NCI-H524 (cell line): ENCODE measurements at regions not wholly inside any gene's neighbourhood (a gene's known extent, or its start where the extent isn't known, plus 50 kb on each side); places are given as distances from the start of the nearest gene placed in this dataset.
A peak's percentile ranks its signal among the peaks of the same experiment; 100 is the strongest.
"Not testable (repeated sequence)": the region's sequence is repeated elsewhere in the genome, so short reads cannot be mapped to it uniquely, and the experiment has no call there.

Experiments used
- DNase-seq, 2 experiments: peaks; one replicate each; lab custom pipeline; 2025; lab: John Stamatoyannopoulos, UW

GRCh38 chr6:4459032-4459431 lies 317.2 kb upstream of the CDYL start:
- peak in 1 of 2 experiments; percentile 23 for DNase-seq

- DNase-seq, result no peak
Observed at GRCh38 chr6:4451718-4452117, 316.3 kb upstream of the ECI2 start.

GRCh38 chr6:4451081-4451480 lies 315.7 kb upstream of the ECI2 start:
- DNase-seq, result no peak

- DNase-seq, result no peak
Observed at GRCh38 chr6:4450237-4450636, 314.9 kb upstream of the ECI2 start.

- no peak for DNase-seq
Observed at GRCh38 chr6:4449409-4449808, 314.0 kb upstream of the ECI2 start.

- DNase-seq, result no peak
Observed at GRCh38 chr6:4448841-4449240, 313.5 kb upstream of the ECI2 start.

- DNase-seq, result peak in 1 of 2 experiments; percentile 31
Observed at GRCh38 chr6:4447639-4448330, 312.4 kb upstream of the ECI2 start.

GRCh38 chr6:4446982-4447381 lies 311.6 kb upstream of the ECI2 start:
- DNase-seq, result no peak

GRCh38 chr6:4441981-4442434 lies 306.6 kb upstream of the ECI2 start:
- DNase-seq, result no peak

GRCh38 chr6:4439159-4439558 lies 303.8 kb upstream of the ECI2 start:
- no peak for DNase-seq

- no peak for DNase-seq
Observed at GRCh38 chr6:4437342-4437741, 302.0 kb upstream of the ECI2 start.

- DNase-seq, result no peak
Observed at GRCh38 chr6:4435981-4436445, 300.6 kb upstream of the ECI2 start.

- DNase-seq, result no peak
Observed at GRCh38 chr6:4434655-4435054, 299.3 kb upstream of the ECI2 start.

GRCh38 chr6:4433199-4433598 lies 297.8 kb upstream of the ECI2 start:
- DNase-seq, result no peak

GRCh38 chr6:4426968-4427367 lies 291.6 kb upstream of the ECI2 start:
- no peak for DNase-seq

GRCh38 chr6:4421837-4422236 lies 286.5 kb upstream of the ECI2 start:
- no peak for DNase-seq

GRCh38 chr6:4420160-4420865 lies 284.9 kb upstream of the ECI2 start:
- DNase-seq, result no peak

GRCh38 chr6:4415549-4415948 lies 280.2 kb upstream of the ECI2 start:
- DNase-seq, result no peak

- DNase-seq, result not testable (repeated sequence)
Observed at GRCh38 chr6:4414078-4414477, 278.7 kb upstream of the ECI2 start.

GRCh38 chr6:4413073-4413472 lies 277.7 kb upstream of the ECI2 start:
- no peak for DNase-seq

GRCh38 chr6:4412488-4412887 lies 277.1 kb upstream of the ECI2 start:
- DNase-seq, result no peak

- no peak for DNase-seq
Observed at GRCh38 chr6:4412077-4412476, 276.7 kb upstream of the ECI2 start.

- DNase-seq, result not testable (repeated sequence)
Observed at GRCh38 chr6:4407710-4408109, 272.3 kb upstream of the ECI2 start.
